ENCODE measurements at regions not wholly inside any gene's neighbourhood (a gene's known extent, or its start where the extent isn't known, plus 50 kb on each side); places are given as distances from the start of the nearest gene placed in this dataset.

- CTCF ChIA-PET: no interaction called here
- POLR2A ChIA-PET: no interaction called here
- H3K4me3 ChIP-seq (ENCODE audit: control insufficient read depth in 1 of 2, extremely low read depth in 1 of 2, low read length in 1 of 2): no peak overlapping the region
- no peaks in the 10 kb centered on the region for H3K9me3 ChIP-seq
- Mint-ChIP-seq H3K4me3 (no peak overlapping the region), H3K27ac (no peak overlapping the region), H3K9me3 (peaks cover 0 to 5% (median 5%) of the 10 kb centered on the region in 3 donors), H3K4me1 (no peaks in the 10 kb centered on the region), H3K36me3 (no peaks in the 10 kb centered on the region), H3K27me3 (peaks cover 3 to 4% of the 10 kb centered on the region in 2 donors)
- H3K36me3 ChIP-seq (ENCODE audit: control insufficient read depth in 2 of 2, extremely low read depth in 1 of 2, insufficient read depth in 1 of 2, low read length in 1 of 2): no peaks in the 10 kb centered on the region
- H3K27ac ChIP-seq (ENCODE audit: low read length): no peak overlapping the region
- ATAC-seq (replicated peaks in 1 of 4): no peak
- H3K4me1 ChIP-seq (ENCODE audit: control insufficient read depth in 1 of 2, extremely low read depth in 1 of 2, insufficient read depth in 2 of 2, low read length in 2 of 2): no peaks in the 10 kb centered on the region
- DNase-seq: no peak
- WGBS (ENCODE audit: insufficient coverage): 89% methylated on average over 3 of the region's 5 CpGs
- no peaks in the 10 kb centered on the region for H3K27me3 ChIP-seq (replicated peaks in 1 of 2; ENCODE audit: control insufficient read depth in 2 of 2, extremely low read depth in 1 of 2, insufficient read depth in 2 of 2, low read length in 1 of 2)
Observed at GRCh38 chr3:178236555-178237277, 299.5 kb upstream of the KCNMB2 start.

GRCh38 chr3:178238179-178238578 is 298.1 kb upstream of the KCNMB2 start:
- Histone ChIP-seq H3K27me3 (replicated peaks in 1 of 2; ENCODE audit: control insufficient read depth in 2 of 2, extremely low read depth in 1 of 2, insufficient read depth in 2 of 2, low read length in 1 of 2) (no peaks in the 10 kb centered on the region), H3K27ac (ENCODE audit: low read length) (no peak overlapping the region), H3K4me3 (ENCODE audit: control insufficient read depth in 1 of 2, extremely low read depth in 1 of 2, low read length in 1 of 2) (no peak overlapping the region), H3K4me1 (ENCODE audit: control insufficient read depth in 1 of 2, extremely low read depth in 1 of 2, insufficient read depth in 2 of 2, low read length in 2 of 2) (no peaks in the 10 kb centered on the region), H3K36me3 (ENCODE audit: control insufficient read depth in 2 of 2, extremely low read depth in 1 of 2, insufficient read depth in 1 of 2, low read length in 1 of 2) (no peaks in the 10 kb centered on the region), H3K9me3 (no peaks in the 10 kb centered on the region)
- DNase-seq: no peak
- H3K27ac Mint-ChIP-seq: no peak overlapping the region
- ChIA-PET CTCF (interaction anchor here in 1 of 2 donors (0.6 kb wide), 1 partner anchor 1339 kb away, joined by 3 read pairs; no protein-coding TSS in a partner anchor), POLR2A (no interaction called here)
- H3K4me1 Mint-ChIP-seq: no peaks in the 10 kb centered on the region
- H3K9me3 Mint-ChIP-seq: peaks cover 0 to 5% (median 5%) of the 10 kb centered on the region in 3 donors
- no peak overlapping the region for H3K4me3 Mint-ChIP-seq
- no peaks in the 10 kb centered on the region for H3K36me3 Mint-ChIP-seq
- peaks cover 3 to 4% of the 10 kb centered on the region in 2 donors for H3K27me3 Mint-ChIP-seq
- ATAC-seq (replicated peaks in 1 of 4): no peak

- 100% methylated on average over 3 of the region's 11 CpGs for WGBS (ENCODE audit: insufficient coverage)
- Histone ChIP-seq H3K27ac (ENCODE audit: low read length) (no peak overlapping the region), H3K4me3 (ENCODE audit: control insufficient read depth in 1 of 2, extremely low read depth in 1 of 2, low read length in 1 of 2) (no peak overlapping the region), H3K27me3 (replicated peaks in 1 of 2; ENCODE audit: control insufficient read depth in 2 of 2, extremely low read depth in 1 of 2, insufficient read depth in 2 of 2, low read length in 1 of 2) (no peaks in the 10 kb centered on the region), H3K9me3 (no peaks in the 10 kb centered on the region), H3K4me1 (ENCODE audit: control insufficient read depth in 1 of 2, extremely low read depth in 1 of 2, insufficient read depth in 2 of 2, low read length in 2 of 2) (no peaks in the 10 kb centered on the region), H3K36me3 (ENCODE audit: control insufficient read depth in 2 of 2, extremely low read depth in 1 of 2, insufficient read depth in 1 of 2, low read length in 1 of 2) (no peaks in the 10 kb centered on the region)
- no peak for ATAC-seq (replicated peaks in 1 of 4)
- Mint-ChIP-seq H3K27ac (no peak overlapping the region), H3K4me1 (no peaks in the 10 kb centered on the region), H3K9me3 (peaks cover 0 to 9% (median 5%) of the 10 kb centered on the region in 3 donors), H3K36me3 (no peaks in the 10 kb centered on the region), H3K4me3 (no peak overlapping the region), H3K27me3 (peaks cover 0 to 2% of the 10 kb centered on the region in 2 donors)
- CTCF ChIA-PET: interaction anchor here in 1 of 2 donors (0.7 to 1.3 kb wide), 2 partner anchors 11 to 883 kb away, joined by 5 to 8 read pairs; no protein-coding TSS in a partner anchor
- POLR2A ChIA-PET: interaction anchor here in 1 of 2 donors (0.6 kb wide), 1 partner anchor 920 kb away, joined by 4 read pairs; no protein-coding TSS in a partner anchor
- no peak for DNase-seq
Observed at GRCh38 chr3:178244733-178245709, 291.2 kb upstream of the KCNMB2 start.

GRCh38 chr3:178246004-178246403 is 290.2 kb upstream of the KCNMB2 start:
- ATAC-seq (replicated peaks in 1 of 4) (no peak), DNase-seq (no peak)
- no peaks in the 10 kb centered on the region for H3K4me1 Mint-ChIP-seq
- Histone ChIP-seq H3K4me3 (ENCODE audit: control insufficient read depth in 1 of 2, extremely low read depth in 1 of 2, low read length in 1 of 2) (no peak overlapping the region), H3K9me3 (no peaks in the 10 kb centered on the region), H3K4me1 (ENCODE audit: control insufficient read depth in 1 of 2, extremely low read depth in 1 of 2, insufficient read depth in 2 of 2, low read length in 2 of 2) (no peaks in the 10 kb centered on the region), H3K36me3 (ENCODE audit: control insufficient read depth in 2 of 2, extremely low read depth in 1 of 2, insufficient read depth in 1 of 2, low read length in 1 of 2) (no peaks in the 10 kb centered on the region), H3K27ac (ENCODE audit: low read length) (no peak overlapping the region), H3K27me3 (replicated peaks in 1 of 2; ENCODE audit: control insufficient read depth in 2 of 2, extremely low read depth in 1 of 2, insufficient read depth in 2 of 2, low read length in 1 of 2) (no peaks in the 10 kb centered on the region)
- H3K36me3 Mint-ChIP-seq: no peaks in the 10 kb centered on the region
- POLR2A ChIA-PET: no interaction called here
- no peak overlapping the region for H3K4me3 Mint-ChIP-seq
- peaks cover 2 to 3% of the 10 kb centered on the region in 2 donors for H3K27me3 Mint-ChIP-seq
- H3K27ac Mint-ChIP-seq: no peak overlapping the region
- WGBS (ENCODE audit: insufficient coverage): 83% methylated on average over 1 of the region's 3 CpGs
- H3K9me3 Mint-ChIP-seq: peaks cover 0 to 11% (median 6%) of the 10 kb centered on the region in 3 donors
- CTCF ChIA-PET: interaction anchor here in 1 of 2 donors (0.7 kb wide), 1 partner anchor 884 kb away, joined by 8 read pairs; no protein-coding TSS in a partner anchor

- no peak overlapping the region for H3K4me3 Mint-ChIP-seq
- Histone ChIP-seq H3K27me3 (replicated peaks in 1 of 2; ENCODE audit: control insufficient read depth in 2 of 2, extremely low read depth in 1 of 2, insufficient read depth in 2 of 2, low read length in 1 of 2) (no peaks in the 10 kb centered on the region), H3K36me3 (ENCODE audit: control insufficient read depth in 2 of 2, extremely low read depth in 1 of 2, insufficient read depth in 1 of 2, low read length in 1 of 2) (no peaks in the 10 kb centered on the region), H3K4me1 (ENCODE audit: control insufficient read depth in 1 of 2, extremely low read depth in 1 of 2, insufficient read depth in 2 of 2, low read length in 2 of 2) (no peaks in the 10 kb centered on the region), H3K9me3 (no peaks in the 10 kb centered on the region), H3K4me3 (ENCODE audit: control insufficient read depth in 1 of 2, extremely low read depth in 1 of 2, low read length in 1 of 2) (no peak overlapping the region), H3K27ac (ENCODE audit: low read length) (no peak overlapping the region)
- DNase-seq (no peak), ATAC-seq (replicated peaks in 1 of 4) (no peak)
- peaks cover 0 to 2% of the 10 kb centered on the region in 2 donors for H3K27me3 Mint-ChIP-seq
- 88% methylated on average over 2 of the region's 2 CpGs for WGBS (ENCODE audit: insufficient coverage)
- H3K27ac Mint-ChIP-seq: no peak overlapping the region
- no peaks in the 10 kb centered on the region for H3K4me1 Mint-ChIP-seq
- H3K36me3 Mint-ChIP-seq: no peaks in the 10 kb centered on the region
- ChIA-PET POLR2A (no interaction called here), CTCF (no interaction called here)
- peaks cover 0 to 3% (median 3%) of the 10 kb centered on the region in 3 donors for H3K9me3 Mint-ChIP-seq
Observed at GRCh38 chr3:178255315-178255714, 280.9 kb upstream of the KCNMB2 start.

- Histone ChIP-seq H3K4me1 (ENCODE audit: control insufficient read depth in 1 of 2, extremely low read depth in 1 of 2, insufficient read depth in 2 of 2, low read length in 2 of 2) (no peaks in the 10 kb centered on the region), H3K27ac (ENCODE audit: low read length) (no peak overlapping the region), H3K27me3 (replicated peaks in 1 of 2; ENCODE audit: control insufficient read depth in 2 of 2, extremely low read depth in 1 of 2, insufficient read depth in 2 of 2, low read length in 1 of 2) (no peaks in the 10 kb centered on the region), H3K36me3 (ENCODE audit: control insufficient read depth in 2 of 2, extremely low read depth in 1 of 2, insufficient read depth in 1 of 2, low read length in 1 of 2) (no peaks in the 10 kb centered on the region), H3K4me3 (ENCODE audit: control insufficient read depth in 1 of 2, extremely low read depth in 1 of 2, low read length in 1 of 2) (no peak overlapping the region), H3K9me3 (no peaks in the 10 kb centered on the region)
- H3K36me3 Mint-ChIP-seq: no peaks in the 10 kb centered on the region
- H3K4me1 Mint-ChIP-seq: peaks cover 0 to 3% (median 0%) of the 10 kb centered on the region in 3 donors
- POLR2A ChIA-PET: no interaction called here
- H3K9me3 Mint-ChIP-seq: no peaks in the 10 kb centered on the region
- H3K27ac Mint-ChIP-seq: no peak overlapping the region
- WGBS (ENCODE audit: insufficient coverage): no CpG with 5 or more reads among the region's 4 CpGs
- DNase-seq (no peak), ATAC-seq (replicated peaks in 1 of 4) (no peak)
- H3K4me3 Mint-ChIP-seq: no peak overlapping the region
- CTCF ChIA-PET: no interaction called here
- H3K27me3 Mint-ChIP-seq: no peaks in the 10 kb centered on the region
Observed at GRCh38 chr3:178257491-178257890, 278.7 kb upstream of the KCNMB2 start.
